Effector memory CD4-positive, alpha-beta T cell (primary cell): ENCODE measurements at regions not wholly inside any gene's neighbourhood (a gene's known extent, or its start where the extent isn't known, plus 50 kb on each side); places are given as distances from the start of the nearest gene placed in this dataset.

Experiments used
- DNase-seq, 3 donors: peaks; one replicate each; pipeline ENCODE4 v3.0.0-alpha.2; 2020
- H3K27ac ChIP-seq: 2 replicates; pipeline ENCODE4 v1.7.0; 2013; ENCODE audit warnings: mild to moderate bottlenecking, low read length, moderate library complexity; ENCODE audit not compliant: insufficient read depth, poor library complexity, severe bottlenecking
- H3K27me3 ChIP-seq: replicated peaks from 2 replicates; pipeline ENCODE4 v1.7.0; 2013; ENCODE audit warnings: mild to moderate bottlenecking, low read length; ENCODE audit not compliant: insufficient read depth, control insufficient read depth, poor library complexity, severe bottlenecking
- H3K36me3 ChIP-seq: 2 replicates; pipeline ENCODE4 v1.7.0; 2013; ENCODE audit warnings: mild to moderate bottlenecking, low read length, moderate library complexity; ENCODE audit not compliant: control insufficient read depth, insufficient read depth
- H3K4me1 ChIP-seq: 2 replicates; pipeline ENCODE4 v1.7.0; 2013; ENCODE audit warnings: low read length, mild to moderate bottlenecking; ENCODE audit not compliant: control insufficient read depth, insufficient read depth, poor library complexity, severe bottlenecking
- H3K4me3 ChIP-seq: 2 replicates; pipeline ENCODE4 v1.7.0; 2013; ENCODE audit warnings: low read length, low read depth, mild to moderate bottlenecking; ENCODE audit not compliant: insufficient read depth, poor library complexity, severe bottlenecking
- H3K9me3 ChIP-seq: 2 replicates; pipeline ENCODE4 v1.7.0; 2013; ENCODE audit warnings: mild to moderate bottlenecking, low read length, moderate library complexity; ENCODE audit not compliant: control insufficient read depth

DNA sequence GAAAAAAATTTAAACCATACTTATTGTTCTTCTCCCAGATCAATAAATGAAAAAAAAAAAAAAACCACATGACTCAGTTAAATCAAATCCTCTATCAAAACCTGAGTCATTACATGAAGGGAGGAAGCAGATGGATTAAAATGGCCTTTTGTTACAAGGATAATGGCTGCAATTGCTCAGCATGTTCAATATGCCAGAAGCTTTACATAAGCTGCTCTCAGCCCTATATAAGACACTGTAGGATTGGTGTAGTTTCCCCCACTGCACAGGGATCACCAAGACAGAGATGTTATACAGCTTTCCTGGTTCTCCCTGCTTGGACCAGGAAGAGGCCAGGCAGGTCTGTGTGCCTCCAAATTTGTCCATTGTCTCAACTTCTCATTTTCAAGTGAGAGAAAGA is 101.6 kb upstream of the MAP1B start:
- Histone ChIP-seq H3K4me3 (no peak overlapping the region), H3K36me3 (no peaks in the 10 kb centered on the region), H3K27ac (no peak overlapping the region), H3K27me3 (no peaks in the 10 kb centered on the region), H3K4me1 (no peaks in the 10 kb centered on the region), H3K9me3 (no peaks in the 10 kb centered on the region)
- DNase-seq: no peak

GRCh38 chr5:72006361-72006760 is 100.9 kb upstream of the MAP1B start:
- no peaks in the 10 kb centered on the region for H3K27me3 ChIP-seq
- no peak for DNase-seq
- no peak overlapping the region for H3K27ac ChIP-seq
- H3K9me3 ChIP-seq: no peaks in the 10 kb centered on the region
- no peaks in the 10 kb centered on the region for H3K36me3 ChIP-seq
- H3K4me1 ChIP-seq: no peaks in the 10 kb centered on the region
- no peak overlapping the region for H3K4me3 ChIP-seq

DNA sequence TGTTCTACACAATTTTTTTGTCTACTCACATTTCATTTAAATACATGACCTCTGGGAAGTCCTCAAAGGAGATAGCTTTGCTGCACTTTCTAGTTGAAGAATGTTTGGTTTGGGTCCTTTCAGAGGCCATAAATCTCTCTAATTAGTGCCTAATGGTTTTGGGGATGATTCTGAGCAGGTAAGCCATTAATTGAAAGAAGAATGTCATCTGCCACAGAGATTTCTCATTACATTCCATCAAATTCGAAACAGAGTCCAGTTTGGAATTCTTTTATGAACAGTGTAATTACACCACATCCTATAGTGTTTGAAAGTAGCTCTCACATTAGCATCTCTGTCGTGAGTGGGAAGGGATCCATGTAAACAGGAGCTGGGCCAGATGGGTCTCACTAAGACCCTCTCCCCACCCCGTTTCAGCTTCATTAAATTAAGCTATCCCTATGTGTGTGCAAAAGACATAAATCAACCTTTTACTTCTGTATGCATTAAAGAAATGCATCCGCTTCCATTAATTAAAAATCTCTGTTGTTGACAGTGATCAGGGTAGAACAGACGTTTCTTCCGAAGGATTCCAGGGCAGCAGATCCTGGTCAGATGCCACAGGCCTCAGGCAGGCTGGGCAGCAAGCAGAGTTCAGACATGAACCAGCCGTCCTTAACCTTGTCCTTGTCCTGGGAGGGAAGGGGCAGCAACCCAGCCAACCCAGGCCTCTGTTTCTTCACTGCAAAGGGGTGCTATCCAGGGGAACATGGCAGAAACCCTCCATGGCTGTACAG is 99.8 kb upstream of the MAP1B start:
- no peaks in the 10 kb centered on the region for H3K36me3 ChIP-seq
- H3K27ac ChIP-seq: no peak overlapping the region
- H3K4me3 ChIP-seq: no peak overlapping the region
- H3K9me3 ChIP-seq: no peaks in the 10 kb centered on the region
- no peaks in the 10 kb centered on the region for H3K4me1 ChIP-seq
- DNase-seq: no peak
- H3K27me3 ChIP-seq: no peaks in the 10 kb centered on the region

- no peaks in the 10 kb centered on the region for H3K36me3 ChIP-seq
- no peak overlapping the region for H3K4me3 ChIP-seq
- no peaks in the 10 kb centered on the region for H3K27me3 ChIP-seq
- H3K27ac ChIP-seq: no peak overlapping the region
- no peak for DNase-seq
- no peaks in the 10 kb centered on the region for H3K4me1 ChIP-seq
- H3K9me3 ChIP-seq: no peaks in the 10 kb centered on the region
Measured at GRCh38 chr5:72009280-72009679, 98.0 kb upstream of the MAP1B start.

DNA sequence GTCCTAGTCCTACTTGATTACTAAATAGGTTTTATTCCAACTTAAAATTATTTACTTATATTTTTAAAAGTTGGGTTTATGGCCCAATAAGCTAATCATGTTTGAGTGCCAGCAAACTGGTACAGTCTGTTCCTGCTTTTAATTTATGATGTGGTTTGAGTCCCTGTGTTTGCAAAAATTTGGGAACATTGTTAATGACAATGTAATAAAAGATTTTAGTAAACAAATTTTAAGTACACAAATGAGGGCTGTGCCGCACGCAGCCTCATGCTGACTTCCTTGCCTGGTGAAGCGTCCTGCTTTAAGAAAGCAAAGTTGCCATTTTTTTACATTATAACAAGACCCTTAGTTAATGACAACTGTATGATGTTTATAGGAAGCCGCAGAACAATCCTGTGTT is 96.8 kb upstream of the MAP1B start:
- Histone ChIP-seq H3K27me3 (no peaks in the 10 kb centered on the region), H3K4me3 (no peak overlapping the region), H3K27ac (no peak overlapping the region), H3K9me3 (no peaks in the 10 kb centered on the region), H3K36me3 (no peaks in the 10 kb centered on the region), H3K4me1 (no peaks in the 10 kb centered on the region)
- no peak for DNase-seq

DNA sequence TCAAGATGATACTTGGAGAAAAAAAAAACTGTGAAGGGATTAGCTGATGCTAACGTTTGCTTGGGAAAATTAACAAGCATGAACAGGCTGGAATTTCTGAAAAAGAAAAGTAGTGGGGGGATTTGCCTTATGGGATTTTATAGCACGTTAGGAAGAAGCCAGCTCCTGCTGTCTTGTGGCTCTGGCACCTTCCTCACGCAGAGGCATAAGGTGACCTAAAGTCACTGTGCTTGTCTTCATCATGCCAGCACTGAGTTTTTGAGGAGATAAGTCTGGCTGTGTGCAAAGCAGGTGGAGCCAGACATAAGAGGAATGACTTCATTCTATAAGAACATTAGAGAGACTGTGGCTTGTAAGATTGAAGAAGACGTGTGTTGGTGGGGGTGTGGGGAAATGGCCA is 94.4 kb upstream of the MAP1B start:
- Histone ChIP-seq H3K9me3 (no peaks in the 10 kb centered on the region), H3K27ac (no peak overlapping the region), H3K4me3 (no peak overlapping the region), H3K4me1 (no peaks in the 10 kb centered on the region), H3K27me3 (no peaks in the 10 kb centered on the region), H3K36me3 (no peaks in the 10 kb centered on the region)
- DNase-seq: no peak

DNA sequence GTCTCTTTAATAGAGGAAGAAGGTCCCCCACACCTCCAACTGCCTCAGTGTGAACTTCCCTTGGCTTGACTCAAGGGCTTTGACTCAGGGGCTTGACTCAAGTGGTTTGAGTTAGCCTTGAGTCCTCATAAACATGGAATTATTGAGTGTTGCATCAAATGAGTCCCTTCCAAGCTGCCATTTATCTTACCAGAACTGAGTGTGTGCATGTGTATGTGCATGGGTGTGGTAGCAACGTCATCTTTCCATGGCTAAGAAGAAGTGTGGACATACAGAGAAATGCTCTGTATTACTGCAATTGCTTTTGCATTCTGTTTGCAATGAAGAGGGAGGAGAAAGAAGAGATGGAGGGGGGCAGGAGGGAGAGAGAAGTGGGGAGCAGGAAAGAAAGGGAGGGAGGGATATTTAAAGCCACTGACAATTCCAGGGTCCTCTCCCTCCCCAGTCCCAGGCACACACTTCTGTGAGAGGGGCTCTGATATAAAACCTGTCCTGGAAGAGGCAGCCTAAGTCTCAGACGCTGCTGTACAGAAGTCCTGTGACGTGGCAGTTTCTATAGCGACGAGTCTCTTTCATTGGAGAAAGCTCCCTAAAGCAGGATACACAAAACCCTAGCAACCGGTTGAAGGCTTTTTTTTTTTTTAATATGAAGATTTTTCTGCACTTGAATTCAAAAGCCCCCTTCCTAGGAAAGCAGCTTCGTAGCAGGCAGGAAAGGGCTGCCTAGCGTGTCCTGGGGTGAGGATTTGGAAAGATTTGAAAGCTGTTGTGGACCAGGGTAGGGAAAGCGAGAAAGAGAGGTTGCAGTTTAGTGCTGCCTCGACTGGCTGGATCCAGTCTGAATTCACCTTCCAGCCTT is 93.3 kb upstream of the MAP1B start:
- Histone ChIP-seq H3K36me3 (no peaks in the 10 kb centered on the region), H3K27me3 (no peaks in the 10 kb centered on the region), H3K9me3 (no peaks in the 10 kb centered on the region), H3K4me3 (no peak overlapping the region), H3K27ac (no peak overlapping the region), H3K4me1 (no peaks in the 10 kb centered on the region)
- no peak for DNase-seq

GRCh38 chr5:72015103-72015548 is 92.1 kb upstream of the MAP1B start:
- H3K27ac ChIP-seq: no peak overlapping the region

GRCh38 chr5:72018143-72018803 is 89.0 kb upstream of the MAP1B start:
- Histone ChIP-seq H3K4me3 (no peak overlapping the region), H3K27me3 (no peaks in the 10 kb centered on the region), H3K27ac (no peak overlapping the region), H3K4me1 (no peaks in the 10 kb centered on the region), H3K36me3 (no peaks in the 10 kb centered on the region), H3K9me3 (no peaks in the 10 kb centered on the region)
- peak; percentile 0 to 24 (median 1) for DNase-seq

More at GRCh38 chr5:72015103-72015548, 92.1 kb upstream of the MAP1B start:
- H3K4me1 ChIP-seq: no peaks in the 10 kb centered on the region
- no peaks in the 10 kb centered on the region for H3K27me3 ChIP-seq
- no peaks in the 10 kb centered on the region for H3K36me3 ChIP-seq
- H3K4me3 ChIP-seq: no peak overlapping the region
- DNase-seq: no peak
- H3K9me3 ChIP-seq: no peaks in the 10 kb centered on the region
